ENCODE measurements at regions not wholly inside any gene's neighbourhood (a gene's known extent, or its start where the extent isn't known, plus 50 kb on each side); places are given as distances from the start of the nearest gene placed in this dataset.

GRCh38 chr20:60964911-60965310, 287.1 kb upstream of the CDH4 start:
- H3K4me1 ChIP-seq (ENCODE audit: low read depth) = no peaks in the 10 kb centered on the region
- peaks cover 5% of the 10 kb centered on the region for H3K9me3 ChIP-seq
- intact Hi-C loops (cut with DNase I, micrococcal nuclease) = no loop called here
- H3K36me3 ChIP-seq (ENCODE audit: low read depth) = no peaks in the 10 kb centered on the region
- no peak for ATAC-seq
- no peak overlapping the region for H3K4me3 ChIP-seq
- TF ChIP-seq CTCF (IDR thresholded peaks at IDR 0.05) = no peak
- no peak for DNase-seq

GRCh38 chr20:60966031-60966430, 286.0 kb upstream of the CDH4 start:
- ATAC-seq = no peak
- no peak for DNase-seq
- Histone ChIP-seq H3K4me3 (no peak overlapping the region), H3K4me1 (ENCODE audit: low read depth) (no peaks in the 10 kb centered on the region), H3K9me3 (peaks cover 5% of the 10 kb centered on the region), H3K36me3 (ENCODE audit: low read depth) (no peaks in the 10 kb centered on the region)
- no peak for TF ChIP-seq CTCF (IDR thresholded peaks at IDR 0.05)
- intact Hi-C loops (cut with DNase I, micrococcal nuclease) = no loop called here

- ATAC-seq (no peak), DNase-seq (no peak)
- H3K36me3 ChIP-seq (ENCODE audit: low read depth) = no peaks in the 10 kb centered on the region
- no peak for TF ChIP-seq CTCF (IDR thresholded peaks at IDR 0.05)
- no peaks in the 10 kb centered on the region for H3K4me1 ChIP-seq (ENCODE audit: low read depth)
- no peak overlapping the region for H3K4me3 ChIP-seq
- H3K9me3 ChIP-seq = peaks cover 5% of the 10 kb centered on the region
- intact Hi-C loops (cut with DNase I, micrococcal nuclease) = no loop called here
These were observed 285.3 kb upstream of the CDH4 start for GRCh38 chr20:60966766-60967165.

- intact Hi-C loops (cut with DNase I, micrococcal nuclease) = no loop called here
- no peak for TF ChIP-seq CTCF (IDR thresholded peaks at IDR 0.05)
- DNase-seq (no peak), ATAC-seq (no peak)
- Histone ChIP-seq H3K9me3 (peaks cover 5% of the 10 kb centered on the region), H3K36me3 (ENCODE audit: low read depth) (no peaks in the 10 kb centered on the region), H3K4me1 (ENCODE audit: low read depth) (no peaks in the 10 kb centered on the region), H3K4me3 (no peak overlapping the region)
These were observed 284.4 kb upstream of the CDH4 start for GRCh38 chr20:60967431-60968316.

GRCh38 chr20:60968853-60969720, 283.0 kb upstream of the CDH4 start:
- DNase-seq = no peak

More at GRCh38 chr20:60968853-60969720, 283.0 kb upstream of the CDH4 start:
- intact Hi-C loops (cut with DNase I, micrococcal nuclease) = no loop called here
- no peak for TF ChIP-seq CTCF (IDR thresholded peaks at IDR 0.05)
- H3K9me3 ChIP-seq = peaks cover 5% of the 10 kb centered on the region
- no peaks in the 10 kb centered on the region for H3K36me3 ChIP-seq (ENCODE audit: low read depth)
- no peak for ATAC-seq
- H3K4me3 ChIP-seq = no peak overlapping the region
- no peaks in the 10 kb centered on the region for H3K4me1 ChIP-seq (ENCODE audit: low read depth)
